OCI-LY1 (cell line): ENCODE measurements at regions not wholly inside any gene's neighbourhood (a gene's known extent, or its start where the extent isn't known, plus 50 kb on each side); places are given as distances from the start of the nearest gene placed in this dataset.

ENCODE experiments used
- CTCF ChIP-seq: fragments of 200-600 bp; sonication (generic), shearing (Covaris generic); IDR thresholded peaks from 2 replicates; pipeline ENCODE4 v1.5.1; 2017; ENCODE audit warnings: mild to moderate bottlenecking, antibody characterized with exemption, low read length, moderate library complexity, mixed read lengths
- EZH2 ChIP-seq: fragments of 200-600 bp; sonication (generic), shearing (Covaris generic); IDR thresholded peaks from 2 replicates; pipeline ENCODE4 v1.8.0; 2017; ENCODE audit warnings: borderline replicate concordance, mixed run types, mild to moderate bottlenecking, antibody characterized with exemption, low read length, moderate library complexity, mixed read lengths

- TF ChIP-seq CTCF (no peak), EZH2 (no peak)
These were observed 1675.5 kb downstream of the STIM2 start for GRCh38 chr4:28536124-28536523.
